ENCODE measurements at regions not wholly inside any gene's neighbourhood (a gene's known extent, or its start where the extent isn't known, plus 50 kb on each side); places are given as distances from the start of the nearest gene placed in this dataset.

DNA sequence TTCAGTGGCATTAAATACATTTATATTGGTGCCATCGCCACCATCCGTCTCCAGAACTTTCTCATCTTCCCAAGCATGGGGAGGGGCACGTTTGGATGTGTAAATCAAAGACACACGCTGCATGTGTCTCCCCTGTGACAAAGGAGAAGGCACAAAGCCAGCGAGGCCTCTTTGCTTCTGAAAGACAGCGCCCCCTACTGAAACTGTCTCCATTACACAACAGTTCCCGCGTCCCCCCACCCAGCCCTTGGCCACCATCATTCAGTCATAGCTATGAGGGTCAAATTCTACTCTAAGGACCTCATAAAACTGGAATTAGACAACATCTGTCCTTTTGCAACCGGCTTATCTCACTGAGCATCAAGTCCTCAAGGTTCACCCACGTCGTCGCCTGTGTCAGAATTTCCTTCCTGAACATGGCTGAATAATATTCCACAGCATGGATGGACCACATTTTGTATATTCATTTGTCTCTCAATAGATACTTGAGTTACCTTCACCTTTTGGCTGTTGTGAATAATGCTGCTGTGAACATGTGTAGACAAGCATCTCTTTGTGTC is 64.8 kb downstream of the IGF2 start:
- ChIA-PET CTCF (interaction anchor here (1.5 kb wide), 1 partner anchor 15 kb away, joined by 4 read pairs; no protein-coding TSS in a partner anchor), POLR2A (no interaction called here)
- peak; percentile 42; the same call in 1 of the 2 replicates for ATAC-seq

GRCh38 chr11:2072551-2073261 is 66.5 kb downstream of the IGF2 start:
- intact Hi-C loops (cut with micrococcal nuclease), result no loop called here
- CTCF ChIA-PET, result no interaction called here
- Histone ChIP-seq H3K36me3 (ENCODE audit: control insufficient read depth in 1 of 2, insufficient read depth in 2 of 2, low read length in 2 of 2) (no peaks in the 10 kb centered on the region), H3K9me3 (ENCODE audit: control insufficient read depth in 1 of 2, insufficient read depth in 1 of 2, low read depth in 1 of 2, low read length in 2 of 2) (no peaks in the 10 kb centered on the region), H3K9me2 (ENCODE audit: insufficient read depth) (no peaks in the 10 kb centered on the region), H3K4me1 (ENCODE audit: control insufficient read depth in 1 of 2, insufficient read depth in 2 of 2, low read length in 2 of 2) (peaks cover 0 to 13% of the 10 kb centered on the region in 2 experiments; a peak in 3 of 4 replicates), H3K27me3 (ENCODE audit: insufficient read depth, low read length) (peaks cover 10% of the 10 kb centered on the region; the same call in 1 of the 2 replicates), H3K79me2 (ENCODE audit: insufficient read depth, low read length) (no peaks in the 10 kb centered on the region), H3K4me3 (replicated peaks in 1 of 2; ENCODE audit: low read depth in 1 of 2, low read length in 2 of 2) (no peak overlapping the region), H3K9ac (ENCODE audit: low read length) (no peak overlapping the region), H2AFZ (ENCODE audit: low read depth, low read length, poor library complexity, severe bottlenecking) (no peak overlapping the region), H3K27ac (ENCODE audit: low read depth, low read length) (no peak overlapping the region), H4K20me1 (ENCODE audit: insufficient read depth) (no peaks in the 10 kb centered on the region), H3K4me2 (ENCODE audit: low read length) (no peak overlapping the region)
- RAD21 ChIA-PET (ENCODE audit: low non-redundant PET in 1 of 2, low total read pairs in 2 of 2, uncharacterized antibody in 2 of 2, unreplicated experiment in 2 of 2), result no interaction called here
- no peak for ATAC-seq
- TF ChIP-seq CBX3 (IDR thresholded peaks at IDR 0.05; ENCODE audit: low read depth), result no peak
- TF ChIP-seq, protein P1, sequence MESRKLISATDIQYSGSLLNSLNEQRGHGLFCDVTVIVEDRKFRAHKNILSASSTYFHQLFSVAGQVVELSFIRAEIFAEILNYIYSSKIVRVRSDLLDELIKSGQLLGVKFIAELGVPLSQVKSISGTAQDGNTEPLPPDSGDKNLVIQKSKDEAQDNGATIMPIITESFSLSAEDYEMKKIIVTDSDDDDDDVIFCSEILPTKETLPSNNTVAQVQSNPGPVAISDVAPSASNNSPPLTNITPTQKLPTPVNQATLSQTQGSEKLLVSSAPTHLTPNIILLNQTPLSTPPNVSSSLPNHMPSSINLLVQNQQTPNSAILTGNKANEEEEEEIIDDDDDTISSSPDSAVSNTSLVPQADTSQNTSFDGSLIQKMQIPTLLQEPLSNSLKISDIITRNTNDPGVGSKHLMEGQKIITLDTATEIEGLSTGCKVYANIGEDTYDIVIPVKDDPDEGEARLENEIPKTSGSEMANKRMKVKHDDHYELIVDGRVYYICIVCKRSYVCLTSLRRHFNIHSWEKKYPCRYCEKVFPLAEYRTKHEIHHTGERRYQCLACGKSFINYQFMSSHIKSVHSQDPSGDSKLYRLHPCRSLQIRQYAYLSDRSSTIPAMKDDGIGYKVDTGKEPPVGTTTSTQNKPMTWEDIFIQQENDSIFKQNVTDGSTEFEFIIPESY (IDR thresholded peaks at IDR 0.05; ENCODE audit: extremely low read depth, insufficient replicate concordance, low read length), result no peak
- TF ChIP-seq SP1 (IDR thresholded peaks at IDR 0.05; ENCODE audit: low read depth), result no peak
- no peak for TF ChIP-seq FOSL1 (IDR thresholded peaks at IDR 0.05; ENCODE audit: low read depth)
- TF ChIP-seq SRF (IDR thresholded peaks at IDR 0.05; ENCODE audit: low read depth), result no peak
- no peak for TF ChIP-seq ELF1 (IDR thresholded peaks at IDR 0.05; ENCODE audit: borderline replicate concordance, low read depth)
- TF ChIP-seq CEBPB (IDR thresholded peaks at IDR 0.05; ENCODE audit: low read depth), result no peak
- TF ChIP-seq YY1 (IDR thresholded peaks at IDR 0.05; ENCODE audit: extremely low read depth, insufficient replicate concordance, low read depth, low read length), result no peak
- TF ChIP-seq POLR2A (IDR thresholded peaks at IDR 0.05; ENCODE audit: borderline replicate concordance, extremely low read depth, insufficient read depth, insufficient read length), result no peak
- no peak for TF ChIP-seq POLR2AphosphoS5 (IDR thresholded peaks at IDR 0.05; ENCODE audit: low read depth, low read length)
- BruUV-seq (replicated peaks), result no TSS peak
- POLR2A ChIA-PET, result no interaction called here
- no peak for DNase-seq (ENCODE audit: low read depth, low spot score)

More for the DNA sequence above, 64.8 kb downstream of the IGF2 start:
- no TSS peak for BruUV-seq (replicated peaks)
- Histone ChIP-seq H3K36me3 (ENCODE audit: control insufficient read depth in 1 of 2, insufficient read depth in 2 of 2, low read length in 2 of 2) (no peaks in the 10 kb centered on the region), H2AFZ (ENCODE audit: low read depth, low read length, poor library complexity, severe bottlenecking) (no peak overlapping the region), H3K9me2 (ENCODE audit: insufficient read depth) (no peaks in the 10 kb centered on the region), H3K4me2 (ENCODE audit: low read length) (no peak overlapping the region), H3K79me2 (ENCODE audit: insufficient read depth, low read length) (no peaks in the 10 kb centered on the region), H3K9ac (ENCODE audit: low read length) (no peak overlapping the region), H3K27ac (ENCODE audit: low read depth, low read length) (no peak overlapping the region), H3K4me3 (replicated peaks in 1 of 2; ENCODE audit: low read depth in 1 of 2, low read length in 2 of 2) (no peak overlapping the region), H3K4me1 (ENCODE audit: control insufficient read depth in 1 of 2, insufficient read depth in 2 of 2, low read length in 2 of 2) (peaks cover 0 to 17% of the 10 kb centered on the region in 2 experiments; a peak in 3 of 4 replicates), H3K27me3 (ENCODE audit: insufficient read depth, low read length) (peaks cover 10% of the 10 kb centered on the region; the same call in 1 of the 2 replicates), H4K20me1 (ENCODE audit: insufficient read depth) (no peaks in the 10 kb centered on the region), H3K9me3 (ENCODE audit: control insufficient read depth in 1 of 2, insufficient read depth in 1 of 2, low read depth in 1 of 2, low read length in 2 of 2) (no peaks in the 10 kb centered on the region)
- no peak for TF ChIP-seq SP1 (IDR thresholded peaks at IDR 0.05; ENCODE audit: low read depth)
- TF ChIP-seq, protein P2, sequence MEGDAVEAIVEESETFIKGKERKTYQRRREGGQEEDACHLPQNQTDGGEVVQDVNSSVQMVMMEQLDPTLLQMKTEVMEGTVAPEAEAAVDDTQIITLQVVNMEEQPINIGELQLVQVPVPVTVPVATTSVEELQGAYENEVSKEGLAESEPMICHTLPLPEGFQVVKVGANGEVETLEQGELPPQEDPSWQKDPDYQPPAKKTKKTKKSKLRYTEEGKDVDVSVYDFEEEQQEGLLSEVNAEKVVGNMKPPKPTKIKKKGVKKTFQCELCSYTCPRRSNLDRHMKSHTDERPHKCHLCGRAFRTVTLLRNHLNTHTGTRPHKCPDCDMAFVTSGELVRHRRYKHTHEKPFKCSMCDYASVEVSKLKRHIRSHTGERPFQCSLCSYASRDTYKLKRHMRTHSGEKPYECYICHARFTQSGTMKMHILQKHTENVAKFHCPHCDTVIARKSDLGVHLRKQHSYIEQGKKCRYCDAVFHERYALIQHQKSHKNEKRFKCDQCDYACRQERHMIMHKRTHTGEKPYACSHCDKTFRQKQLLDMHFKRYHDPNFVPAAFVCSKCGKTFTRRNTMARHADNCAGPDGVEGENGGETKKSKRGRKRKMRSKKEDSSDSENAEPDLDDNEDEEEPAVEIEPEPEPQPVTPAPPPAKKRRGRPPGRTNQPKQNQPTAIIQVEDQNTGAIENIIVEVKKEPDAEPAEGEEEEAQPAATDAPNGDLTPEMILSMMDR (IDR thresholded peaks at IDR 0.05 in 2 of 3, conservative IDR thresholded peaks at IDR 0.05 in 1 of 3; ENCODE audit: borderline replicate concordance in 1 of 3, insufficient read depth in 1 of 3, low read depth in 2 of 3, low read length in 2 of 3), result peak; percentile 11 to 72 (median 67); a peak in 4 of 6 replicates
- RAD21 ChIA-PET (ENCODE audit: low non-redundant PET in 1 of 2, low total read pairs in 2 of 2, uncharacterized antibody in 2 of 2, unreplicated experiment in 2 of 2), result no interaction called here
- intact Hi-C loops (cut with micrococcal nuclease), result no loop called here
- DNase-seq (ENCODE audit: low read depth, low spot score), result no peak
